PFSK-1 (cell line): ENCODE measurements at regions not wholly inside any gene's neighbourhood (a gene's known extent, or its start where the extent isn't known, plus 50 kb on each side); places are given as distances from the start of the nearest gene placed in this dataset.

Experiments used
- FOXP2 ChIP-seq: optimal IDR thresholded peaks from 2 replicates; pipeline ENCODE3; 2011; ENCODE audit warnings: borderline replicate concordance, control low read depth, inconsistent platforms; ENCODE audit not compliant: insufficient read depth; ENCODE audit errors: extremely low read length, extremely low read depth
- POLR2AphosphoS5 ChIP-seq: IDR thresholded peaks from 2 replicates; pipeline ENCODE4 v1.6.1; 2012; ENCODE audit warnings: low read depth, mild to moderate bottlenecking, control low read depth, low read length, moderate library complexity
- REST ChIP-seq, 2 experiments: IDR thresholded peaks; 2 replicates each; pipeline versions ENCODE4 v1.6.1 to v1.8.0; 2011 to 2012; ENCODE audit warnings: low read depth in 2 of 2, low read length in 2 of 2, control low read depth in 1 of 2, inconsistent platforms in 1 of 2, mild to moderate bottlenecking in 1 of 2, moderate library complexity in 1 of 2; ENCODE audit not compliant: insufficient read depth in 1 of 2
- SIN3A ChIP-seq: IDR thresholded peaks from 2 replicates; pipeline ENCODE4 v1.6.1; 2012; ENCODE audit warnings: mild to moderate bottlenecking, low read length, moderate library complexity, borderline replicate concordance; ENCODE audit not compliant: insufficient read depth
- TAF1 ChIP-seq: IDR thresholded peaks from 2 replicates; pipeline ENCODE4 v1.6.1; 2012; ENCODE audit warnings: low read length, control low read depth, borderline replicate concordance; ENCODE audit not compliant: insufficient read depth

GRCh38 chr2:152864601-152865149 lies 146.3 kb downstream of the ARL6IP6 start:
- TF ChIP-seq POLR2AphosphoS5 (no peak), REST (IDR thresholded peaks at IDR 0.05; ENCODE audit: insufficient read depth in 1 of 2, low read depth in 2 of 2, low read length in 2 of 2) (no peak), TAF1 (no peak), SIN3A (no peak), FOXP2 (no peak)
